ENCODE measurements at regions not wholly inside any gene's neighbourhood (a gene's known extent, or its start where the extent isn't known, plus 50 kb on each side); places are given as distances from the start of the nearest gene placed in this dataset.
"Not testable (repeated sequence)": the region's sequence is repeated elsewhere in the genome, so short reads cannot be mapped to it uniquely, and the experiment has no call there.

- DNase-seq (ENCODE audit: low read depth, low spot score) = no peak
These were observed 172.8 kb upstream of the NUDT4 start for GRCh38 chr12:93204896-93205295.

GRCh38 chr12:93205361-93205760 lies 172.4 kb upstream of the NUDT4 start:
- DNase-seq (ENCODE audit: low read depth, low spot score) = no peak

GRCh38 chr12:93208011-93208410 lies 169.7 kb upstream of the NUDT4 start:
- no peak for DNase-seq (ENCODE audit: low read depth, low spot score)

- DNase-seq (ENCODE audit: low read depth, low spot score) = peak; percentile 27
These were observed 163.0 kb upstream of the NUDT4 start for GRCh38 chr12:93214523-93215289.

GRCh38 chr12:93215290-93215678 lies 162.4 kb upstream of the NUDT4 start:
- no peak for DNase-seq (ENCODE audit: low read depth, low spot score)

GRCh38 chr12:93219947-93220346 lies 157.8 kb upstream of the NUDT4 start:
- no peak for DNase-seq (ENCODE audit: low read depth, low spot score)

- DNase-seq (ENCODE audit: low read depth, low spot score) = no peak
These were observed 155.9 kb upstream of the NUDT4 start for GRCh38 chr12:93221841-93222240.

GRCh38 chr12:93223440-93224426 lies 154.0 kb upstream of the NUDT4 start:
- DNase-seq (ENCODE audit: low read depth, low spot score) = no peak

GRCh38 chr12:93225094-93225493 lies 152.6 kb upstream of the NUDT4 start:
- no peak for DNase-seq (ENCODE audit: low read depth, low spot score)

- DNase-seq (ENCODE audit: low read depth, low spot score) = no peak
These were observed 151.4 kb upstream of the NUDT4 start for GRCh38 chr12:93226361-93226760.

GRCh38 chr12:93229494-93230325 lies 148.0 kb upstream of the NUDT4 start:
- no peak for DNase-seq (ENCODE audit: low read depth, low spot score)

- no peak for DNase-seq (ENCODE audit: low read depth, low spot score)
These were observed 147.4 kb upstream of the NUDT4 start for GRCh38 chr12:93230326-93230720.

GRCh38 chr12:93231938-93232337 lies 145.8 kb upstream of the NUDT4 start:
- DNase-seq (ENCODE audit: low read depth, low spot score) = no peak

- no peak for DNase-seq (ENCODE audit: low read depth, low spot score)
These were observed 143.1 kb upstream of the NUDT4 start for GRCh38 chr12:93234641-93235040.

- DNase-seq (ENCODE audit: low read depth, low spot score) = no peak
These were observed 141.8 kb upstream of the NUDT4 start for GRCh38 chr12:93235881-93236280.

- no peak for DNase-seq (ENCODE audit: low read depth, low spot score)
These were observed 140.3 kb upstream of the NUDT4 start for GRCh38 chr12:93237235-93237915.

GRCh38 chr12:93238512-93239262 lies 139.0 kb upstream of the NUDT4 start:
- DNase-seq (ENCODE audit: low read depth, low spot score) = not testable (repeated sequence)

- DNase-seq (ENCODE audit: low read depth, low spot score) = not testable (repeated sequence)
These were observed 137.9 kb upstream of the NUDT4 start for GRCh38 chr12:93239789-93240188.

- DNase-seq (ENCODE audit: low read depth, low spot score) = no peak
These were observed 135.4 kb upstream of the NUDT4 start for GRCh38 chr12:93242154-93242972.

GRCh38 chr12:93243382-93243688 lies 134.4 kb upstream of the NUDT4 start:
- no peak for DNase-seq (ENCODE audit: low read depth, low spot score)

All from ELF-1 (cell line).